Gastrocnemius medialis (tissue), 4 donors: ENCODE measurements at regions not wholly inside any gene's neighbourhood (a gene's known extent, or its start where the extent isn't known, plus 50 kb on each side); places are given as distances from the start of the nearest gene placed in this dataset.

Experiments used
- CTCF ChIP-seq, 5 experiments: fragments of 450-650 bp in 3 of 5; fragments of 200-600 bp in 2 of 5; sonication (generic) in 2 of 5; IDR thresholded peaks in 4 of 5; conservative IDR thresholded peaks in 1 of 5; 1 replicate in 4 of 5; 2 replicates in 1 of 5; pipeline ENCODE4 v1.5.1; 2016 to 2019; ENCODE audit warnings: antibody characterized with exemption in 5 of 5, mild to moderate bottlenecking in 3 of 5, moderate library complexity in 3 of 5
- POLR2A ChIP-seq, 2 donors: fragments of 450-650 bp; IDR thresholded peaks; one replicate each; pipeline ENCODE4 v1.6.1; 2017; ENCODE audit warnings: antibody characterized with exemption in 2 of 2, mild to moderate bottlenecking in 2 of 2, moderate library complexity in 2 of 2

DNA sequence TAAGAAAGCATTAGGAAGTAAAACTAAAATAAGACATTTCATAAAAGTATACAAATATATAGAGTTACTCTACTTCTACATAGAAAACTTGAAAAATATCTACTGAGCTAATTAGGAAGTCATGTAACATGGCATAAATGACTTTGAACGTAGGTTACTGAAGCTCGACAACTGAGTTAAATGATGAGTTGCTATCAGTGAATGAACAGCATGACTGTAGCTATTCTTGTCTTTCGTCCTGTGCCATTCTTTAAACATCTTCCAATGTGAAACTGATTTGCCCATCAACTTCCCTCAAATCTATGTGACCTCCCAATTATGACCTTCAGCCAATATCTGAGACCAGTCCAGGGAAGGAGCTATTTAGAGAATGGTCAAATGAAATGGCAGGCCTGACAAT lies 113.5 kb upstream of the NEBL start:
- TF ChIP-seq CTCF (IDR thresholded peaks at IDR 0.05 in 4 of 5, conservative IDR thresholded peaks at IDR 0.05 in 1 of 5) (no peak), POLR2A (IDR thresholded peaks at IDR 0.05) (no peak)
